Neuronal stem cell (in vitro differentiated cells): ENCODE measurements at regions not wholly inside any gene's neighbourhood (a gene's known extent, or its start where the extent isn't known, plus 50 kb on each side); places are given as distances from the start of the nearest gene placed in this dataset.

Experiments used
- DNase-seq: peaks from one replicate; pipeline ENCODE4 v3.0.0-alpha.2; 2013; ENCODE audit warnings: low spot score
- H2AFZ ChIP-seq: one replicate; pipeline ENCODE4 v1.6.1; 2013; ENCODE audit warnings: mild to moderate bottlenecking, low read length, inconsistent platforms
- H2AK5ac ChIP-seq: 2 replicates; pipeline ENCODE4 v1.6.1; 2013; ENCODE audit warnings: low read depth, mild to moderate bottlenecking, inconsistent platforms, low read length, moderate library complexity, mixed read lengths
- H2BK120ac ChIP-seq: 2 replicates; pipeline ENCODE4 v1.6.1; 2013; ENCODE audit warnings: low read depth, mild to moderate bottlenecking, inconsistent platforms, low read length, moderate library complexity, mixed read lengths
- H2BK12ac ChIP-seq: one replicate; pipeline ENCODE4 v1.6.1; 2013; ENCODE audit warnings: low read length, inconsistent platforms
- H2BK15ac ChIP-seq: 2 replicates; pipeline ENCODE4 v1.6.1; 2013; ENCODE audit warnings: mild to moderate bottlenecking, low read length, inconsistent platforms, mixed read lengths
- H2BK5ac ChIP-seq: one replicate; pipeline ENCODE4 v1.6.1; 2013; ENCODE audit warnings: inconsistent platforms, mild to moderate bottlenecking, low read length, moderate library complexity
- H3K14ac ChIP-seq: one replicate; pipeline ENCODE4 v1.6.1; 2013; ENCODE audit warnings: low read length, inconsistent platforms
- H3K18ac ChIP-seq: 2 replicates; pipeline ENCODE4 v1.6.1; 2013; ENCODE audit warnings: low read length, inconsistent platforms
- H3K23ac ChIP-seq: 2 replicates; pipeline ENCODE4 v1.6.1; 2013; ENCODE audit warnings: low read depth, mild to moderate bottlenecking, mixed read lengths, low read length, inconsistent platforms; ENCODE audit not compliant: poor library complexity
- H3K27ac ChIP-seq: replicated peaks from 3 replicates; pipeline ENCODE4 v1.5.1; 2013; ENCODE audit warnings: low read length, inconsistent platforms
- H3K27me3 ChIP-seq, 3 experiments: 2 replicates each; pipeline ENCODE4 v1.6.1; 2013; ENCODE audit warnings: low read length in 3 of 3, mild to moderate bottlenecking in 2 of 3, inconsistent platforms in 1 of 3, low read depth in 1 of 3, mixed read lengths in 1 of 3, moderate library complexity in 1 of 3; ENCODE audit not compliant: control insufficient read depth in 3 of 3, insufficient read depth in 3 of 3
- H3K36me3 ChIP-seq, 2 donors: replicated peaks in 1 of 2; 2 replicates each; pipeline ENCODE4 v1.6.1; 2013; ENCODE audit warnings: low read length in 2 of 2; ENCODE audit not compliant: control insufficient read depth in 2 of 2, insufficient read depth in 2 of 2
- H3K4ac ChIP-seq: 2 replicates; pipeline ENCODE4 v1.6.1; 2013; ENCODE audit warnings: inconsistent platforms, mild to moderate bottlenecking, low read length, moderate library complexity
- H3K4me1 ChIP-seq, 2 donors: 1 replicate in 1 of 2; 2 replicates in 1 of 2; pipeline ENCODE4 v1.6.1; 2013; ENCODE audit warnings: low read length in 2 of 2, low read depth in 1 of 2; ENCODE audit not compliant: control insufficient read depth in 2 of 2, insufficient read depth in 1 of 2
- H3K4me2 ChIP-seq: one replicate; pipeline ENCODE4 v1.6.1; 2013; ENCODE audit warnings: mild to moderate bottlenecking, low read length, inconsistent platforms; ENCODE audit not compliant: insufficient read depth, poor library complexity, severe bottlenecking
- H3K4me3 ChIP-seq, 2 donors: 2 replicates each; pipeline ENCODE4 v1.5.1; 2013; ENCODE audit warnings: low read length in 2 of 2, mild to moderate bottlenecking in 2 of 2, inconsistent platforms in 1 of 2, moderate library complexity in 1 of 2
- H3K79me1 ChIP-seq: one replicate; pipeline ENCODE4 v1.6.1; 2013; ENCODE audit warnings: low read depth, mild to moderate bottlenecking, inconsistent platforms, low read length, moderate library complexity
- H3K9ac ChIP-seq: one replicate; pipeline ENCODE4 v1.6.1; 2013; ENCODE audit warnings: mild to moderate bottlenecking, low read depth, low read length, inconsistent platforms; ENCODE audit not compliant: poor library complexity
- H3K9me3 ChIP-seq, 2 donors: replicated peaks in 1 of 2; 2 replicates each; pipeline versions ENCODE3 to v1.6.1; 2013; ENCODE audit warnings: low read length in 2 of 2, mild to moderate bottlenecking in 2 of 2, inconsistent platforms in 1 of 2, low read depth in 1 of 2, mixed read lengths in 1 of 2, moderate library complexity in 1 of 2; ENCODE audit not compliant: control insufficient read depth in 2 of 2, insufficient read depth in 1 of 2
- H4K8ac ChIP-seq: one replicate; pipeline ENCODE4 v1.6.1; 2013; ENCODE audit warnings: low read depth, mild to moderate bottlenecking, inconsistent platforms, low read length, moderate library complexity
- H4K91ac ChIP-seq: one replicate; pipeline ENCODE4 v1.6.1; 2013; ENCODE audit warnings: low read length, low read depth, mild to moderate bottlenecking, inconsistent platforms; ENCODE audit not compliant: poor library complexity
- WGBS, 2 donors: extraction: QIAGEN DNeasy Blood & Tissue Kit; methylation state at CpG; one replicate each; pipeline ENCODE4 v1.1.7; 2013; ENCODE audit warnings: missing lambda C conversion rate in 2 of 2, mixed read lengths in 1 of 2; ENCODE audit not compliant: insufficient read length in 2 of 2, insufficient replicate concordance in 1 of 2; ENCODE audit errors: extremely low coverage in 2 of 2; 5-methylcytosine and 5-hydroxymethylcytosine counted together

- Histone ChIP-seq H3K14ac (no peak overlapping the region), H3K27ac (no peak overlapping the region)
- WGBS, 2 donors: no CpG with 5 or more reads among the region's 1 CpG
Measured at GRCh38 chr4:101475246-101475645, 127.9 kb upstream of the PPP3CA start.

GRCh38 chr4:101471201-101471600 is 123.9 kb upstream of the PPP3CA start:
- H2BK15ac ChIP-seq: no peak overlapping the region
- H3K4me3 ChIP-seq: no peak overlapping the region
- H2BK12ac ChIP-seq: no peak overlapping the region
- no peak overlapping the region for H3K18ac ChIP-seq
- DNase-seq: no peak
- no peaks in the 10 kb centered on the region for H3K9me3 ChIP-seq
- no peak overlapping the region for H3K27ac ChIP-seq
- H2AFZ ChIP-seq: no peak overlapping the region
- H3K36me3 ChIP-seq: no peaks in the 10 kb centered on the region
- H2AK5ac ChIP-seq: no peak overlapping the region
- no peak overlapping the region for H4K8ac ChIP-seq
- no peak overlapping the region for H3K4ac ChIP-seq
- no peaks in the 10 kb centered on the region for H3K27me3 ChIP-seq
- no peak overlapping the region for H4K91ac ChIP-seq
- H3K23ac ChIP-seq: no peak overlapping the region
- peaks cover 0 to 4% of the 10 kb centered on the region in 2 donors for H3K4me1 ChIP-seq
- H2BK120ac ChIP-seq: no peak overlapping the region
- H2BK5ac ChIP-seq: no peak overlapping the region
- no peak overlapping the region for H3K14ac ChIP-seq
- no peak overlapping the region for H3K4me2 ChIP-seq
- no peak overlapping the region for H3K9ac ChIP-seq
- no peaks in the 10 kb centered on the region for H3K79me1 ChIP-seq

More at GRCh38 chr4:101475246-101475645, 127.9 kb upstream of the PPP3CA start:
- H3K36me3 ChIP-seq: no peaks in the 10 kb centered on the region
- no peaks in the 10 kb centered on the region for H3K27me3 ChIP-seq
- no peak for DNase-seq
- H3K4me1 ChIP-seq: peaks cover 0 to 4% of the 10 kb centered on the region in 2 donors
- H3K9me3 ChIP-seq: no peaks in the 10 kb centered on the region
- no peak overlapping the region for H3K4me3 ChIP-seq
- H3K9ac ChIP-seq: no peak overlapping the region
- no peak overlapping the region for H2BK15ac ChIP-seq
- no peak overlapping the region for H3K4ac ChIP-seq
- H2AFZ ChIP-seq: no peak overlapping the region
- H4K91ac ChIP-seq: no peak overlapping the region
- H2BK5ac ChIP-seq: no peak overlapping the region
- no peak overlapping the region for H2BK120ac ChIP-seq
- H4K8ac ChIP-seq: no peak overlapping the region
- no peak overlapping the region for H3K23ac ChIP-seq
- H3K4me2 ChIP-seq: no peak overlapping the region
- H3K79me1 ChIP-seq: no peaks in the 10 kb centered on the region
- no peak overlapping the region for H3K18ac ChIP-seq
- H2AK5ac ChIP-seq: no peak overlapping the region
- no peak overlapping the region for H2BK12ac ChIP-seq

- no peak overlapping the region for H3K23ac ChIP-seq
- no peaks in the 10 kb centered on the region for H3K79me1 ChIP-seq
- no peak overlapping the region for H3K14ac ChIP-seq
- H3K4ac ChIP-seq: no peak overlapping the region
- H3K27ac ChIP-seq: no peak overlapping the region
- no peaks in the 10 kb centered on the region for H3K36me3 ChIP-seq
- H3K4me1 ChIP-seq: no peaks in the 10 kb centered on the region
- H2BK5ac ChIP-seq: no peak overlapping the region
- H3K9me3 ChIP-seq: no peaks in the 10 kb centered on the region
- H2AK5ac ChIP-seq: no peak overlapping the region
- H3K4me2 ChIP-seq: no peak overlapping the region
- no peak overlapping the region for H2BK15ac ChIP-seq
- DNase-seq: no peak
- no peak overlapping the region for H3K18ac ChIP-seq
- no peak overlapping the region for H4K91ac ChIP-seq
- no peak overlapping the region for H2AFZ ChIP-seq
- no peak overlapping the region for H3K9ac ChIP-seq
- no peak overlapping the region for H4K8ac ChIP-seq
- no peak overlapping the region for H2BK12ac ChIP-seq
- H2BK120ac ChIP-seq: no peak overlapping the region
- no CpG with 5 or more reads among the region's 2 CpGs for WGBS, 2 donors
- no peak overlapping the region for H3K4me3 ChIP-seq
- no peaks in the 10 kb centered on the region for H3K27me3 ChIP-seq
Measured at GRCh38 chr4:101464596-101464995, 117.3 kb upstream of the PPP3CA start.

- H3K36me3 ChIP-seq: no peaks in the 10 kb centered on the region
- no peak overlapping the region for H4K8ac ChIP-seq
- H3K27ac ChIP-seq: no peak overlapping the region
- H3K79me1 ChIP-seq: no peaks in the 10 kb centered on the region
- H3K23ac ChIP-seq: no peak overlapping the region
- H4K91ac ChIP-seq: no peak overlapping the region
- no peak overlapping the region for H2AFZ ChIP-seq
- H3K27me3 ChIP-seq: no peaks in the 10 kb centered on the region
- H2BK120ac ChIP-seq: no peak overlapping the region
- no peak overlapping the region for H3K9ac ChIP-seq
- H3K4ac ChIP-seq: no peak overlapping the region
- H2BK15ac ChIP-seq: no peak overlapping the region
- no peak overlapping the region for H3K18ac ChIP-seq
- no peak overlapping the region for H3K4me2 ChIP-seq
- no peak overlapping the region for H3K14ac ChIP-seq
- no peak overlapping the region for H2BK5ac ChIP-seq
- H3K9me3 ChIP-seq: peaks cover 0 to 1% of the 10 kb centered on the region in 2 donors
- no peak for DNase-seq
- H2BK12ac ChIP-seq: no peak overlapping the region
- H3K4me3 ChIP-seq: no peak overlapping the region
- no peaks in the 10 kb centered on the region for H3K4me1 ChIP-seq
- no peak overlapping the region for H2AK5ac ChIP-seq
Measured at GRCh38 chr4:101458914-101459313, 111.6 kb upstream of the PPP3CA start.
